GF-D8 (cell line): ENCODE measurements at regions not wholly inside any gene's neighbourhood (a gene's known extent, or its start where the extent isn't known, plus 50 kb on each side); places are given as distances from the start of the nearest gene placed in this dataset.
"Not testable (repeated sequence)": the region's sequence is repeated elsewhere in the genome, so short reads cannot be mapped to it uniquely, and the experiment has no call there.

Source experiments
- DNase-seq: peaks from one replicate; lab custom pipeline; 2025; lab: John Stamatoyannopoulos, UW

DNA sequence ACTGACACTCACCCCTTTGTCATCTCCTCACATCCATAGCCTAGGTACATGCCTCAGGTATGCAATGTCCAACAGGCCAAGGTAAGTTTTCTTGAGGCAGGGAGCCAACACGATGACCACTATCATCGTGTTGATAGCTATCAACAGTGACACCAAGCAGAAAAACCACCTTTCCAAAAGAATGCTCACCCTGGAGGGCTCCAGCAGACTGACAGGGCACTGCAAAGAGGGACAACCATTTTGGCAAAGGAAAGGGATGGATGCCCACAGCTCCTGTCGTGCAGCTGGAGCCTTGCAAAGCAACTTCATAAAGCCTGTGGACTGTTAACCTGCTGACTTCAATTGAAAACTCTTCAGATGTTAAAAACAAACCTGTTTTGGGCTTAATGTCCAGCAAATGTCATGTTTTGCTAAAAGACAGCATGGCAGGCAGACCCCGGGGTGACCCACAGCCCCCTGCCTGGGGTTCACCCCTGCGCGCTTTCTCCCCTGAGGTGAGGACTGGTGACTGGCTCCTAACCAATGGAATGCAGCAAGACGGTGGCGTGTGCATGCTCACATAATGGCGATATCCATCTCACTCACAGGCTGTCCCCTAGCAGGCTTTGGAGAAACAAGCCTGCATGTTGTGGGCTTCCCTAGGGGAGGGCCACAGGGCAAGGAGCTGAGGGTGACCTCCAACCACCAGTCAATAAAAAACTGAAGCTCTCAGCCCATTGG is 293.8 kb downstream of the TCERG1L start:
- no peak for DNase-seq

GRCh38 chr10:131018886-131019500 is 292.5 kb downstream of the TCERG1L start:
- DNase-seq: no peak

- no peak for DNase-seq
Measured at GRCh38 chr10:131019696-131020095, 291.8 kb downstream of the TCERG1L start.

DNA sequence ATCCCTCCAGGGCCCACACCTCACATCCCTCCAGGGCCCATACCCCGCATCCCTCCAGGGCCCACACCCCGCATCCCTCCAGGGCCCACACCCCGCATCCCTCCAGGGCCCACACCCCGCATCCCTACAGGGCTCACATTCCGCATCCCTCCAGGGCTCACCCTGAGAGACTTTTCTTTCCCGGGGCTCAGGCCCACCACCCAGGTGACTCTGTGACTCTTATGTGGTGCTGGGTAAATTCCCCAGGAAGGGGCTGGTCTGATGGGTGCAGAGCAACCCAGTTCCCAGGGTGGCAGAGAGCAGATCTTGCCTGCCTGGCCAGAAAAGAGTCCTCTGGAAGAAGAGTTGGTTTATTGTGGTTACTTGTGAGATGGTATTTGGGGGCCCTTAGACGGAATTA is 290.7 kb downstream of the TCERG1L start:
- no peak for DNase-seq

GRCh38 chr10:131021246-131021895 is 290.1 kb downstream of the TCERG1L start:
- no peak for DNase-seq

DNA sequence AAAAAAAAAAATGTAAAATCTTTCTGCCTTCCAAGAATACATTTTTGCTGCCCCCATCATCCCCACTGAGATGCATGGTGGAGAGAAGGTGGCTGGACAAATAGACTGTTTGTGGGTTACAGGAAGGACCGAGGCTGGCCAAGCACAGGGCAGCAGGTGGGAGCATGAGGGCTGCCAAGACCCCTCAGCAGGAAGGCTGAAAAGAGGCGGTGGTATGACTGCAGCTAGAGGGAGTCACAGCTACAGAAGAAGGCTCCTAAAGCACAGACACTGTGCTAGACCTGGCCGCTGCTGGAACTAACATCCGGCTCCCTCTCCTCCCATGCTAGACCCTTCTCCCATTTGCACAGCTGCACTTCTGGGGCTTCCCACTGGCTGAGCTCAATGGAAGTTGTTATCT is 289.6 kb downstream of the TCERG1L start:
- DNase-seq: no peak

- no peak for DNase-seq
Measured at GRCh38 chr10:131022369-131022768, 289.2 kb downstream of the TCERG1L start.

DNA sequence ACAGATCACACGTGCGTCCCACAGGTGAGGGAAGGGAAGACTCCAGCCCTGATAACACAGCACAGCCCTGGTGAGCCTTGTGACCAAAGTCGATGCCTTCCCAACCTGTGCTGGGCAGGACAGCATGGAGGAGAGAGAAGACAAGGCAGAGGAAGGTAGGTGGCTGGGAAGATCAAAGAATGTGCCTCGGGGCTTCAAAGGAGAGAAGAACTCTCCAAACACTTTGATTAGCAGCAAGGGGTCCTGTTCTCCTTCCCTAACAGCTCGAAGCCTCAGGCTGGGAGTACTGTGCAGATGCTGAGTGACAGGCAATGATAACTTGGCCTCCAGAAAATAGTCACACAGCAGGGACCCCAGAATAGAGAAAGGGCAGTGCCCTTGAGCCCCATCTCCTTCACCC is 288.5 kb downstream of the TCERG1L start:
- no peak for DNase-seq

GRCh38 chr10:131024259-131025131 is 287.0 kb downstream of the TCERG1L start:
- no peak for DNase-seq

DNA sequence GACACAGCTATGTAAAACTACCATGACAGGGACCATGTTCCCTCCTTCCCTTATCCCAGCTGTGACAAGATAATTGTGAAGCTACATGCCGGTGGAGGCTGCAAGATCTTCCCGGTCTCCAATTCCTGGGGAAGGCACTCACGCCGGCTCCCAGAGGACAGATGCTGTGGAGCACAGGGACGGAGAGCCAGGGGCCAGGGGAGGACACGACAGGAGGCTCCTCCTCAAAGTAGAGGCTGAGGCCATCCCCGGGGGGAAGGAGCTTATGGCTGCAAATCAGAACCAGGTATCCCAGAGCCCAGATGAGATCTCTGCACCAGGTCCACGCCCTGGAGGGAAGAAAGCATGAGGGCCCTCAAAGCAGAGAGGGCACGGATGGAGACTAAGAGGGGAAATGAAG is 286.2 kb downstream of the TCERG1L start:
- DNase-seq: no peak

DNA sequence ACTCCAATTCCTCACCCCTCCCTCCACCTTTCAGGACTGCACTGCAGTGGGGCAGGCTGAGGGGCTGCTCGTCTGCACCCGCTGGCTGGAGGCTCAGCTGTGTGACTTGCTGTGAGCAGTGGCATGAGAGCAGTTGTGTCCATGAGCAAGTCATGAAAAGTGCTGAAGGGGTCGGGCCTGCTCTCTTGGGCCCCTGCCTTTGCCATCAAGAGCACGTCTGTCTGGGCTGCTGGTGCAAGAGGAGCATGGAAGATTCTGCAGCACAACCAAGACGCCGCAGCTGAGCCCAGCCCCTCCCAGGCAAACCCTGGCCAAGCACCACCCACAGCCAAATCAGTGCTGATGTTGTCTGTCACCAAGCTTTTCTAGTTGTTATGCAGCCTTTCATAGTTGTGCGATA is 284.3 kb downstream of the TCERG1L start:
- no peak for DNase-seq

DNA sequence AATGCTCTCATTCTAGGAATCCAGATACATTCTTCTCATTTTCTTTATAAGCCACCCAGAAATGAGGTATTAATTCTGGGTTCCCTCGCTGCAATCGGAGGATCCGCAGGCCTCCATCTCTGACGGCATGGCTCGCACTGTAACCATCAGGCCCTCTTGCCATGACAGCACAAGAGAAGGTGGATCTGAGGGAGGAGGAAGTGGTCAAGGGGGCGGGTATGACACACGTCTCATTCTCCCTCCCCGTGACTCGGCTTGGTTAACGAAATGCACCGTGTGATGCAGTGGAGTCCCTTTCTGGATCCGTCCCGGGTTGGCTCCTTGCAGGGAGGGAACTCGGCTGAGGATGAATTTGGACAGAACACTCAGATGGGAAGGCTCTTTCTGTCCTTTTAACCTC is 280.2 kb downstream of the TCERG1L start:
- no peak for DNase-seq

DNA sequence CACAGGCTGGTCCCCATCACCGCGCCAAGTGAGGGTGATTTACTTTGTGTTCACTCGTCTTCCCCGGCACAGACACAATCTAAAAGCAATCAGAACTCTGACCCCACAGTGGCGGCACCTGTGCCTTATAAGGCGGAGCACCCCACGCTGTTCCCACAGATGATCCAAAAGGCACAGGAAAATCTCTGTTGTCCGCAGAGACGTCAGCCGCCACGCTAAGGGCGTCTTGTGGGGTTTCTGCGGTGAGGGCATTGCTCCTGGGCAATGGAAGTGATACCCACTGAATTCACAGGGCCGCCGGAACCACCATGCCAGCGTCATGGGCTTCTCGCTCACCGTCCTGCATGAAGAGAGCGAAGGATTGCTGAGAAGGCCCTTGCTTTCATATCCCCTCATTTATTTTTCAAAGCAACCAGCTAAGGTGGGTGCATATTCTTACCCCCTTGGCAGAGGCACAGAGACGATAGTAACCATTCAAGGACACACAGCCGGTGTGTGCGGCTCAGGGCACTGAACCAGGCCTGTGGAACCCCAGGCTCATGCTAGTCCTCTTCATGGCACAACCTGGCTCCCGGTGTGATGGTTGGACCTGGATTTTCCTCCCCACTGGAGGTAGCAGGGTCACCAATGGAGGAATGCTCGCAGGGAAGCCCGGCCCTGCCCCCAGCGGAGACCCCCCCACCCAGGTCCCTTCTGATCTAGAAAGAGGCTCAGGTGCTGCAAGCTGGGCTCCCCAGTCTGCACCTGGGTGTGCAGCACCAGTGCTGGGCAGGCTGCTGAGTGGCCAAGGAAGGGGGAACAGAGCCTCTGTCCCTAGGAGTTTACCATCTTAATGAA is 279.0 kb downstream of the TCERG1L start:
- DNase-seq: no peak

DNA sequence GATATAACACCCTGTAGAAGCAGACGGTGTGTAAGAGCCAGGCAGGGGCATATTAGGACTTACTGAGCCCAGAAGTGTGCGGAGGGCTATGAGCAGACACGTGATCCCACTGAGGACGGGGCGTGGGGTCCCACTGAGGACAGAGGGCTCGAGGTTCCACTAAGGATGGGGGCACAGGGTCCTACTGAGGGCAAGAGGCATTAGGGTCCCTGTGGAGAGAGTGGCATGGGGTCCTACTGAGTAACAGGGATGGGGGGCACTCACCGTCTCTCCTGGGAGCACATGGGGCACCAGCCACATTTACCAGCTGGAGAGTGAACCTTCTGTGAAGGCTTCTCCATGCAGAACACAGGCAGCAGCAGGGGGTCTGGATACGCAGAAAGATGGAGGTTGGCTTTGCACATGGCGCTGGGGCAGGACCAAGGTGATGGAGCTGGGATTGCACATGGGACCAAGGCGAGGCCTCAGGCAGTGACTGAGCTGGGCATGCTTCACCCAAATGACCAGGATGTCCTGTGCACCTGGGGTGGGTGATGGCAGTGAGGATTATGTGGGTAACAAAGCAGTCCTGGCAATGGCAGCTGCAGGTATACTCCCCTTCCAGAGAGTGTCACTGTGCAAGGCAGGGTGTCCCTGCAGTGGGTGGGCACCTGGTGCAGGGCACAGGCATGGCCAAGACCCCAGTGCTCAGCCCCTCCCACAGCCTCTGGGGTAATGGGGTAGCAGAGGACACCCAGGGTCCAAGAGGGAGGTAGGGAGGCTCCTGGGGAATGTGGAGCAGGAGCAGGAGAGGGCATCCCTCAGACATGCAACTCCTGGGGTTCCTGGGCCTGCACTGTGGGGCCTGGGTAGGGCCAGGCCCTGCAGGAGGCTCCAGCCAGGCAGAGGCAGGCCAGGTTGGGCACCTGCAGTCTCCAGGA is 278.1 kb downstream of the TCERG1L start:
- DNase-seq: no peak

DNA sequence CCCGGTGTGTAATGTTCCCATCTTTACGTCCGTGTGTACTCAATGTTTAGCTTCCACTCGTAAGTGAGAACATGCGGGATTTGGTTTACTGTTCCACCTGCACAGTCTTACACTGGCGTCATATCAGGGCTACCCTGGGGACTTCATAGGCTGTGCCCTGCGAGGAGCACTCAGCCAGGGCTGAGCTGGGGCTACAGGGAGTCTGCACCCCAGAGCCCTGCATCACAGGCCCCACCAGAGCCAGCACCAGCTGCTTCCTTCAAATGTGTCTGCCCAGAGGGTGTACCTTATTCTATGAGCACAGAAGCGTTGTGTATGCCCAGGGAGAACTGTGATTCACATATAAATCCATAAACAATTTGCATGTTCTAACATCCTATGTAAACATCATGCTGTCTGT is 277.1 kb downstream of the TCERG1L start:
- no peak for DNase-seq

GRCh38 chr10:131035779-131036178 is 275.7 kb downstream of the TCERG1L start:
- no peak for DNase-seq

- DNase-seq: no peak
Measured at GRCh38 chr10:131038056-131038455, 273.5 kb downstream of the TCERG1L start.

DNA sequence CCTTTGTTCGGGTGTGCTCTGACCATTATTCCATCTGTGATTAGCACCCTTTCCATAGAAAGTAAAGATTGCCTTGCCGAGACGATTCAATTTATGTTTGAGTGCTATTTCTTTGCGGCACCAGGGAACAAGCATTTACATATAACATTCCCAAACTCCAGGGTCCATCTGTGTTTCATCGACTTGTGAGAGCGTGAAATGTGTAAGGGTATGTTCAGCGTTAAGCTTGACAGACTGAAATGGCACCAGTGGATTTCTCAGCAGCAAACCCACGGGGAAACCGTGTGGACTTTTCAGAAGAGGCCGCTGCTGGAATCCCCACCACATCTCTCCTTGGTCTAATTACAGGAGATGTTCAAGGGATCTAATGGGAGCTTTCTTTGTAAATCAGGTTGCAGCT is 270.5 kb downstream of the TCERG1L start:
- no peak for DNase-seq

DNA sequence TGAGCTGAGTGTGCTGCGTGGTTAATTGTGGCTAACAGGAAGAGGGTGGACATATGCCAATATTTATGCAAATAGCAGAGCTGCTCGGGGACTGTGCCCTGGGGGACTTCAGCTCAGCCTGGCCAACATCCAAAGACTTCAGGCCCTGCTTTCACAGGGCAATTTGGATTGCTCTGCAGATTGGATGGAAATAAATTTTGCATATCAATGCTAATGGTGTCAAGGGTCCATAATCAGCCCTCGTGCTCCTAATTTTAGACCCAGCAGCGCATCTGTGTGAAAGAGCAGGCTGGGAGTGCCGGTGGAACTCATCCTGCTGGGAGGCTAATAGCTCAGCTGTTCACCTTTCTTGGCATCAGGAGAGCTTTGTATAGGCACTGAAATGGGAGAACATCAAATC is 270.1 kb downstream of the TCERG1L start:
- no peak for DNase-seq

DNA sequence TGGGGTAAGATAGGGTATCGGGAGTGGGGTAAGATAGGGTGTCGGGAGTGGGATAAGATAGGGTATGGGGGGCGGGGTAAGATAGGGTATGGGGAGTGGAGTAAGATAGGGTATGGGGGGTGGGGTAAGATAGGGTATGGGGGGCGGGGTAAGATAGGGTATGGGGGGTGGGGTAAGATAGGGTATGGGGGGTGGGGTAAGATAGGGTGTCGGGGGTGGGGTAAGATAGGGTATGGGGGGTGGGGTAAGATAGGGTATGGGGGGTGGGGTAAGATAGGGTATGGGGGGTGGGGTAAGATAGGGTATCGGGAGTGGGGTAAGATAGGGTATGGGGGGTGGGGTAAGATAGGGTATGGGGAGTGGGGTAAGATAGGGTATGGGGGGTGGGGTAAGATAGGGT is 269.5 kb downstream of the TCERG1L start:
- DNase-seq: not testable (repeated sequence)
